HG02885 (cell line): ENCODE measurements at regions not wholly inside any gene's neighbourhood (a gene's known extent, or its start where the extent isn't known, plus 50 kb on each side); places are given as distances from the start of the nearest gene placed in this dataset.

Experiments
- ATAC-seq: cut with Tn5 transposase; IDR thresholded peaks from one replicate; pipeline ENCODE4 v1.9.1; 2021; ENCODE audit warnings: mild to moderate bottlenecking; ENCODE audit not compliant: unreplicated experiment, poor library complexity

GRCh38 chr7:85554236-85555178 is 367.7 kb upstream of the SEMA3D start:
- peak; percentile 83 for ATAC-seq

GRCh38 chr7:85535974-85536729 is 349.3 kb upstream of the SEMA3D start:
- no peak for ATAC-seq

- no peak for ATAC-seq
Observed at GRCh38 chr7:85529831-85530230, 343.0 kb upstream of the SEMA3D start.

- no peak for ATAC-seq
Observed at GRCh38 chr7:85529201-85529600, 342.3 kb upstream of the SEMA3D start.

- ATAC-seq: no peak
Observed at GRCh38 chr7:85528581-85528980, 341.7 kb upstream of the SEMA3D start.

- no peak for ATAC-seq
Observed at GRCh38 chr7:85525676-85526075, 338.8 kb upstream of the SEMA3D start.

- no peak for ATAC-seq
Observed at GRCh38 chr7:85522070-85522469, 335.2 kb upstream of the SEMA3D start.

- no peak for ATAC-seq
Observed at GRCh38 chr7:85521108-85521694, 334.3 kb upstream of the SEMA3D start.

- no peak for ATAC-seq
Observed at GRCh38 chr7:85520175-85520574, 333.3 kb upstream of the SEMA3D start.

- no peak for ATAC-seq
Observed at GRCh38 chr7:85516675-85517074, 329.8 kb upstream of the SEMA3D start.

GRCh38 chr7:85512790-85513189 is 325.9 kb upstream of the SEMA3D start:
- no peak for ATAC-seq

- ATAC-seq: no peak
Observed at GRCh38 chr7:85510287-85510686, 323.4 kb upstream of the SEMA3D start.

- no peak for ATAC-seq
Observed at GRCh38 chr7:85509476-85509875, 322.6 kb upstream of the SEMA3D start.

- ATAC-seq: no peak
Observed at GRCh38 chr7:85508642-85509410, 322.0 kb upstream of the SEMA3D start.

- no peak for ATAC-seq
Observed at GRCh38 chr7:85498031-85498430, 311.2 kb upstream of the SEMA3D start.

- ATAC-seq: no peak
Observed at GRCh38 chr7:85489498-85489897, 302.6 kb upstream of the SEMA3D start.

- no peak for ATAC-seq
Observed at GRCh38 chr7:85488406-85488805, 301.6 kb upstream of the SEMA3D start.

GRCh38 chr7:85483177-85483576 is 296.3 kb upstream of the SEMA3D start:
- ATAC-seq: no peak

- ATAC-seq: no peak
Observed at GRCh38 chr7:85480666-85481065, 293.8 kb upstream of the SEMA3D start.

GRCh38 chr7:85479918-85480643 is 293.2 kb upstream of the SEMA3D start:
- ATAC-seq: no peak
